Thymus (tissue), 11 donors: ENCODE measurements at regions not wholly inside any gene's neighbourhood (a gene's known extent, or its start where the extent isn't known, plus 50 kb on each side); places are given as distances from the start of the nearest gene placed in this dataset.

Experiments used
- DNase-seq, 9 donors: peaks; one replicate each; pipeline ENCODE4 v3.0.0-alpha.2; 2013; ENCODE audit warnings: low spot score in 9 of 9, low read depth in 6 of 9, missing footprints in 1 of 9
- H3K27ac ChIP-seq, 2 donors: one replicate each; pipeline ENCODE4 v1.5.1; 2013; ENCODE audit warnings: control low read depth in 1 of 2, low read depth in 1 of 2, low read length in 1 of 2, mild to moderate bottlenecking in 1 of 2, moderate library complexity in 1 of 2
- H3K27me3 ChIP-seq, 2 donors: one replicate each; pipeline ENCODE4 v1.5.1; 2013; ENCODE audit warnings: low read length in 1 of 2; ENCODE audit not compliant: control insufficient read depth in 2 of 2, insufficient read depth in 1 of 2
- H3K36me3 ChIP-seq, 2 donors: one replicate each; pipeline ENCODE4 v1.5.1; 2013; ENCODE audit warnings: low read length in 1 of 2, mild to moderate bottlenecking in 1 of 2, moderate library complexity in 1 of 2; ENCODE audit not compliant: control insufficient read depth in 2 of 2, insufficient read depth in 2 of 2
- H3K4me1 ChIP-seq, 2 donors: one replicate each; pipeline ENCODE4 v1.5.1; 2013; ENCODE audit warnings: low read length in 2 of 2; ENCODE audit not compliant: control insufficient read depth in 2 of 2, insufficient read depth in 2 of 2
- H3K4me3 ChIP-seq, 2 donors: one replicate each; pipeline ENCODE4 v1.5.1; 2013; ENCODE audit warnings: low read length in 2 of 2, control low read depth in 1 of 2, mild to moderate bottlenecking in 1 of 2
- H3K9me3 ChIP-seq, 2 donors: one replicate each; pipeline ENCODE4 v1.5.1; 2013; ENCODE audit warnings: low read length in 1 of 2, mild to moderate bottlenecking in 1 of 2; ENCODE audit not compliant: control insufficient read depth in 2 of 2, insufficient read depth in 1 of 2
- WGBS: extraction: QIAGEN DNeasy Blood & Tissue Kit; methylation state at CpG from one replicate; pipeline ENCODE4 v1.1.7; 2013; 5-methylcytosine and 5-hydroxymethylcytosine counted together
- donor health status: healthy.

GRCh38 chr4:128455480-128455879 lies 167.9 kb upstream of the PGRMC2 start:
- Histone ChIP-seq H3K9me3 (no peaks in the 10 kb centered on the region), H3K36me3 (no peaks in the 10 kb centered on the region), H3K4me1 (no peaks in the 10 kb centered on the region), H3K4me3 (no peak overlapping the region), H3K27me3 (no peaks in the 10 kb centered on the region), H3K27ac (no peak overlapping the region)
- 100% methylated on average over 1 of the region's 1 CpG for WGBS
- DNase-seq = no peak

- 92% methylated on average over 4 of the region's 4 CpGs for WGBS
- Histone ChIP-seq H3K4me1 (no peaks in the 10 kb centered on the region), H3K27me3 (no peaks in the 10 kb centered on the region), H3K9me3 (no peaks in the 10 kb centered on the region), H3K4me3 (no peak overlapping the region), H3K36me3 (no peaks in the 10 kb centered on the region), H3K27ac (no peak overlapping the region)
- no peak for DNase-seq
These were observed 167.3 kb upstream of the PGRMC2 start for GRCh38 chr4:128454881-128455280.

GRCh38 chr4:128454281-128454871 lies 166.8 kb upstream of the PGRMC2 start:
- DNase-seq = peak; percentile 23 to 78 (median 45)
- 20% methylated on average over 10 of the region's 10 CpGs for WGBS
- H3K9me3 ChIP-seq = no peaks in the 10 kb centered on the region
- H3K27ac ChIP-seq = no peak overlapping the region
- H3K4me1 ChIP-seq = no peaks in the 10 kb centered on the region
- H3K27me3 ChIP-seq = no peaks in the 10 kb centered on the region
- H3K36me3 ChIP-seq = no peaks in the 10 kb centered on the region
- H3K4me3 ChIP-seq = no peak overlapping the region

- Histone ChIP-seq H3K36me3 (no peaks in the 10 kb centered on the region), H3K4me3 (no peak overlapping the region), H3K9me3 (no peaks in the 10 kb centered on the region), H3K27me3 (no peaks in the 10 kb centered on the region), H3K27ac (no peak overlapping the region), H3K4me1 (no peaks in the 10 kb centered on the region)
- no peak for DNase-seq
- 89% methylated on average over 3 of the region's 3 CpGs for WGBS
These were observed 164.8 kb upstream of the PGRMC2 start for GRCh38 chr4:128452415-128452814.

- Histone ChIP-seq H3K27ac (no peak overlapping the region), H3K36me3 (no peaks in the 10 kb centered on the region), H3K4me1 (no peaks in the 10 kb centered on the region), H3K27me3 (no peaks in the 10 kb centered on the region), H3K4me3 (no peak overlapping the region), H3K9me3 (no peaks in the 10 kb centered on the region)
- WGBS = 96% methylated on average over 7 of the region's 7 CpGs
- no peak for DNase-seq
These were observed 163.8 kb upstream of the PGRMC2 start for GRCh38 chr4:128451270-128451905.

GRCh38 chr4:128450326-128451120 lies 162.9 kb upstream of the PGRMC2 start:
- Histone ChIP-seq H3K27ac (no peak overlapping the region), H3K36me3 (no peaks in the 10 kb centered on the region), H3K27me3 (no peaks in the 10 kb centered on the region), H3K4me3 (no peak overlapping the region), H3K4me1 (no peaks in the 10 kb centered on the region), H3K9me3 (no peaks in the 10 kb centered on the region)
- WGBS = 62% methylated on average over 5 of the region's 5 CpGs
- no peak for DNase-seq

- no peak for DNase-seq
- WGBS = 90% methylated on average over 1 of the region's 1 CpG
- H3K4me3 ChIP-seq = no peak overlapping the region
These were observed 161.6 kb upstream of the PGRMC2 start for GRCh38 chr4:128449251-128449650.

GRCh38 chr4:128444544-128445302 lies 157.1 kb upstream of the PGRMC2 start:
- H3K9me3 ChIP-seq = peaks cover 0 to 8% of the 10 kb centered on the region in 2 donors
- no peaks in the 10 kb centered on the region for H3K4me1 ChIP-seq
- H3K27ac ChIP-seq = no peak overlapping the region
- H3K36me3 ChIP-seq = no peaks in the 10 kb centered on the region
- no peaks in the 10 kb centered on the region for H3K27me3 ChIP-seq
- DNase-seq = no peak
- WGBS = 97% methylated on average over 3 of the region's 3 CpGs
- no peak overlapping the region for H3K4me3 ChIP-seq

More at GRCh38 chr4:128449251-128449650, 161.6 kb upstream of the PGRMC2 start:
- Histone ChIP-seq H3K36me3 (no peaks in the 10 kb centered on the region), H3K27ac (no peak overlapping the region), H3K4me1 (no peaks in the 10 kb centered on the region), H3K27me3 (no peaks in the 10 kb centered on the region), H3K9me3 (no peaks in the 10 kb centered on the region)

GRCh38 chr4:128440923-128441322 lies 153.3 kb upstream of the PGRMC2 start:
- H3K36me3 ChIP-seq = no peaks in the 10 kb centered on the region
- 90% methylated on average over 4 of the region's 4 CpGs for WGBS
- H3K4me3 ChIP-seq = no peak overlapping the region
- H3K4me1 ChIP-seq = no peaks in the 10 kb centered on the region
- DNase-seq = no peak
- H3K27ac ChIP-seq = no peak overlapping the region
- H3K9me3 ChIP-seq = peaks cover 2 to 8% of the 10 kb centered on the region in 2 donors
- no peaks in the 10 kb centered on the region for H3K27me3 ChIP-seq
